ENCODE measurements at regions not wholly inside any gene's neighbourhood (a gene's known extent, or its start where the extent isn't known, plus 50 kb on each side); places are given as distances from the start of the nearest gene placed in this dataset.

- TF ChIP-seq CTCF (IDR thresholded peaks at IDR 0.05; ENCODE audit: low read length) (no peak), EZH2phosphoT487 (IDR thresholded peaks at IDR 0.05; ENCODE audit: low read length) (no peak), EZH2 (optimal IDR thresholded peaks at IDR 0.05; ENCODE audit: low read depth, low read length) (no peak)
Measured at GRCh38 chr13:69300131-69300530, 807.5 kb upstream of the ATXN8OS start.
